Loucy (cell line): ENCODE measurements at regions not wholly inside any gene's neighbourhood (a gene's known extent, or its start where the extent isn't known, plus 50 kb on each side); places are given as distances from the start of the nearest gene placed in this dataset.

ENCODE experiments used
- EZH2phosphoT487 ChIP-seq: fragments of 200-600 bp; IDR thresholded peaks from 2 replicates; pipeline ENCODE4 v1.6.1; 2018; ENCODE audit warnings: antibody characterized with exemption, mild to moderate bottlenecking, moderate library complexity, borderline replicate concordance
- TF ChIP-seq, protein P1 (sequence below): fragments of 200-600 bp; sonication (generic); conservative IDR thresholded peaks from 2 replicates; pipeline ENCODE4 v1.5.1; 2014; ENCODE audit warnings: mild to moderate bottlenecking, antibody characterized with exemption, low read length

DNA sequence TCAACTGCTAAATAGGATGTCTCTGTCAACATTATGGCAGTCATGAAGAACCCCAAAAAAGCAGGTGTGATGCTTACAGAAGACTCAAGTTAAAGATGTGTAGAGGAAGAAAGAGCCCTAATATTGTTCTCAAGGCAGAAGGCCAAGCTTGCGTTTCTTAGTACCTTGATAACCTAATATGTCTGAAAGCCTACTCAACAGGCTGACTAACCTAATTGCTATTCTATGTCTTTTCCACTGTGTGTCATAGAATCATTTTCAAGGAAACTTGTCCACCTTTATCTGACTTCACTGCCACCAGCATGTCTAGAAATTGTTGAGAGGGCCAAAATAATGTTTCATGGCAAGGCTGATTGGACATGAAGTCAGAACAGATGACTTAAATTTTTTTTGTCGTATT is 373.2 kb downstream of the BTG1 start:
- TF ChIP-seq, protein P1, sequence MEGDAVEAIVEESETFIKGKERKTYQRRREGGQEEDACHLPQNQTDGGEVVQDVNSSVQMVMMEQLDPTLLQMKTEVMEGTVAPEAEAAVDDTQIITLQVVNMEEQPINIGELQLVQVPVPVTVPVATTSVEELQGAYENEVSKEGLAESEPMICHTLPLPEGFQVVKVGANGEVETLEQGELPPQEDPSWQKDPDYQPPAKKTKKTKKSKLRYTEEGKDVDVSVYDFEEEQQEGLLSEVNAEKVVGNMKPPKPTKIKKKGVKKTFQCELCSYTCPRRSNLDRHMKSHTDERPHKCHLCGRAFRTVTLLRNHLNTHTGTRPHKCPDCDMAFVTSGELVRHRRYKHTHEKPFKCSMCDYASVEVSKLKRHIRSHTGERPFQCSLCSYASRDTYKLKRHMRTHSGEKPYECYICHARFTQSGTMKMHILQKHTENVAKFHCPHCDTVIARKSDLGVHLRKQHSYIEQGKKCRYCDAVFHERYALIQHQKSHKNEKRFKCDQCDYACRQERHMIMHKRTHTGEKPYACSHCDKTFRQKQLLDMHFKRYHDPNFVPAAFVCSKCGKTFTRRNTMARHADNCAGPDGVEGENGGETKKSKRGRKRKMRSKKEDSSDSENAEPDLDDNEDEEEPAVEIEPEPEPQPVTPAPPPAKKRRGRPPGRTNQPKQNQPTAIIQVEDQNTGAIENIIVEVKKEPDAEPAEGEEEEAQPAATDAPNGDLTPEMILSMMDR, result no peak
- TF ChIP-seq EZH2phosphoT487, result no peak
